MM.1S (cell line): ENCODE measurements at regions not wholly inside any gene's neighbourhood (a gene's known extent, or its start where the extent isn't known, plus 50 kb on each side); places are given as distances from the start of the nearest gene placed in this dataset.

ENCODE experiments used
- DNase-seq: peaks from one replicate; pipeline ENCODE4 v3.0.0-alpha.2; 2015
- H2AFZ ChIP-seq: fragments of 300-600 bp; sonication (generic); 2 replicates; pipeline ENCODE4 v1.6.0; 2016; ENCODE audit warnings: antibody characterized with exemption, low read length
- H3F3A ChIP-seq: fragments of 300-600 bp; sonication (generic); 2 replicates; pipeline ENCODE4 v1.6.1; 2016; ENCODE audit warnings: mild to moderate bottlenecking, antibody characterized with exemption, low read length, moderate library complexity, mixed read lengths; ENCODE audit not compliant: insufficient read depth
- H3K27ac ChIP-seq: fragments of 300-600 bp; sonication (generic); 2 replicates; pipeline ENCODE4 v1.5.1; 2016; ENCODE audit warnings: mild to moderate bottlenecking, low read length
- H3K27me3 ChIP-seq: fragments of 300-600 bp; sonication (generic); replicated peaks from 2 replicates; pipeline ENCODE4 v1.6.0; 2016; ENCODE audit warnings: low read length; ENCODE audit not compliant: insufficient read depth
- H3K36me3 ChIP-seq: fragments of 300-600 bp; sonication (generic); replicated peaks from 2 replicates; pipeline ENCODE4 v1.6.1; 2016; ENCODE audit warnings: mild to moderate bottlenecking, low read length, mixed read lengths; ENCODE audit not compliant: insufficient read depth
- H3K4me1 ChIP-seq: fragments of 300-600 bp; sonication (generic); 2 replicates; pipeline ENCODE4 v1.6.1; 2016; ENCODE audit warnings: low read length, mixed read lengths
- H3K4me2 ChIP-seq: fragments of 300-600 bp; sonication (generic); 2 replicates; pipeline ENCODE4 v1.6.0; 2016; ENCODE audit warnings: low read depth, low read length
- H3K4me3 ChIP-seq: fragments of 300-600 bp; sonication (generic); 2 replicates; pipeline ENCODE4 v1.5.1; 2016; ENCODE audit warnings: low read length, mixed read lengths
- H3K79me2 ChIP-seq: fragments of 300-600 bp; sonication (generic); 2 replicates; pipeline ENCODE4 v1.6.1; 2016; ENCODE audit warnings: mixed run types, low read length, mixed read lengths
- H3K9ac ChIP-seq: fragments of 300-600 bp; sonication (generic); 2 replicates; pipeline ENCODE4 v1.6.1; 2016; ENCODE audit warnings: low read length, mixed read lengths
- H3K9me2 ChIP-seq: fragments of 300-600 bp; sonication (generic); replicated peaks from 2 replicates; pipeline ENCODE4 v1.6.1; 2016; ENCODE audit warnings: mild to moderate bottlenecking, low read length, mixed read lengths; ENCODE audit not compliant: insufficient read depth
- H3K9me3 ChIP-seq: fragments of 300-600 bp; sonication (generic); replicated peaks from 2 replicates; pipeline ENCODE4 v1.6.1; 2016; ENCODE audit warnings: mild to moderate bottlenecking, low read length, mixed read lengths; ENCODE audit not compliant: insufficient read depth
- H4K20me1 ChIP-seq: fragments of 300-600 bp; sonication (generic); 2 replicates; pipeline ENCODE4 v1.6.1; 2016; ENCODE audit warnings: mild to moderate bottlenecking, low read length, moderate library complexity, mixed read lengths; ENCODE audit not compliant: insufficient read depth
- CTCF ChIP-seq: fragments of 300-600 bp; sonication (generic); IDR thresholded peaks from 2 replicates; pipeline ENCODE4 v1.5.1; 2016; ENCODE audit warnings: antibody characterized with exemption, low read length, mixed read lengths
- EZH2 ChIP-seq: fragments of 300-600 bp; sonication (generic); optimal IDR thresholded peaks from 2 replicates; pipeline ENCODE3; 2017; ENCODE audit warnings: low read depth, mild to moderate bottlenecking, antibody characterized with exemption, low read length, mixed read lengths
- EZH2phosphoT487 ChIP-seq: fragments of 300-600 bp; sonication (generic); IDR thresholded peaks from 2 replicates; pipeline ENCODE4 v1.6.1; 2018; ENCODE audit warnings: antibody characterized with exemption, low read length

- Histone ChIP-seq H3F3A (no peaks in the 10 kb centered on the region), H3K4me3 (no peak overlapping the region), H3K9ac (no peak overlapping the region), H3K27me3 (no peaks in the 10 kb centered on the region), H2AFZ (no peak overlapping the region), H3K79me2 (no peaks in the 10 kb centered on the region), H3K36me3 (no peaks in the 10 kb centered on the region), H3K9me2 (no peaks in the 10 kb centered on the region), H3K4me1 (no peaks in the 10 kb centered on the region), H3K9me3 (no peaks in the 10 kb centered on the region), H3K4me2 (no peak overlapping the region), H3K27ac (no peak overlapping the region), H4K20me1 (no peaks in the 10 kb centered on the region)
- TF ChIP-seq EZH2phosphoT487 (no peak), CTCF (no peak)
- DNase-seq = no peak
These were observed 786.8 kb upstream of the ACVR2A start for GRCh38 chr2:147057892-147058490.

DNA sequence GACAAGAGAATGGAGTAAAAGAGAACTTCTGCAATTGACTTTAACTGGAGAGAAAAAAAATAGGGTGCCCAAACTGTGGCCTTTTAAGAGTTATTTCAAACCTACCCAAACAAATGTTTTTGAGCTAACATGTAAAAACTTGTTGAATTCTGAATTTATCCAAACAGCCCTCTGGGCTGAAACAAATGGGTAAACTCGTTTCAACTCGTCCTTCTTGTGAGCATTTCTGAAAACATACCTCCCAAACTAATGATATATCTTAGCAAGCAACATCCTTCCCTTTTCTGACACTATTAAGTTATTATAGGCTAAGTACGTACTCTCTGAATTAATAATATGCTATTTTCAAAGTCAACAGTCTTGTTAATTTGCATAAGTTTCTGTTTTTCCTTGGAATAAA lies 793.0 kb upstream of the ACVR2A start:
- no peaks in the 10 kb centered on the region for H4K20me1 ChIP-seq
- no peak overlapping the region for H3K9ac ChIP-seq
- H3K27me3 ChIP-seq = no peaks in the 10 kb centered on the region
- no peaks in the 10 kb centered on the region for H3K9me2 ChIP-seq
- no peak overlapping the region for H3K4me2 ChIP-seq
- no peak for DNase-seq
- no peaks in the 10 kb centered on the region for H3F3A ChIP-seq
- H3K36me3 ChIP-seq = no peaks in the 10 kb centered on the region
- H3K27ac ChIP-seq = no peak overlapping the region
- no peaks in the 10 kb centered on the region for H3K79me2 ChIP-seq
- H2AFZ ChIP-seq = no peak overlapping the region
- H3K4me3 ChIP-seq = no peak overlapping the region
- no peaks in the 10 kb centered on the region for H3K4me1 ChIP-seq
- TF ChIP-seq EZH2phosphoT487 (no peak), EZH2 (no peak), CTCF (no peak)
- no peaks in the 10 kb centered on the region for H3K9me3 ChIP-seq

GRCh38 chr2:147051248-147051647 lies 793.6 kb upstream of the ACVR2A start:
- Histone ChIP-seq H3K9me2 (no peaks in the 10 kb centered on the region), H3K9ac (no peak overlapping the region), H3F3A (no peaks in the 10 kb centered on the region), H3K79me2 (no peaks in the 10 kb centered on the region), H4K20me1 (no peaks in the 10 kb centered on the region), H3K4me3 (no peak overlapping the region), H3K36me3 (no peaks in the 10 kb centered on the region), H3K9me3 (no peaks in the 10 kb centered on the region), H3K4me2 (no peak overlapping the region), H3K27me3 (no peaks in the 10 kb centered on the region), H3K27ac (no peak overlapping the region), H3K4me1 (no peaks in the 10 kb centered on the region), H2AFZ (no peak overlapping the region)
- TF ChIP-seq EZH2phosphoT487 (no peak), EZH2 (no peak), CTCF (no peak)
- no peak for DNase-seq
